Activated CD8-positive, alpha-beta memory T cell treated with anti-CD3 and anti-CD28 coated beads, Interleukin-2, amount 50 U/mL, for 4 hours (primary cell): ENCODE measurements at regions not wholly inside any gene's neighbourhood (a gene's known extent, or its start where the extent isn't known, plus 50 kb on each side); places are given as distances from the start of the nearest gene placed in this dataset.

Source experiments
- DNase-seq: peaks from one replicate; pipeline ENCODE4 v3.0.0-alpha.2; 2020

- no peak for DNase-seq
These were observed 57.1 kb upstream of the ATG10 start for GRCh38 chr5:81914696-81915095.

- DNase-seq: no peak
These were observed 58.9 kb upstream of the ATG10 start for GRCh38 chr5:81912933-81913332.

GRCh38 chr5:81909677-81910076 is 62.1 kb upstream of the ATG10 start:
- DNase-seq: no peak

GRCh38 chr5:81908771-81909170 is 63.1 kb upstream of the ATG10 start:
- DNase-seq: no peak

- no peak for DNase-seq
These were observed 63.8 kb upstream of the ATG10 start for GRCh38 chr5:81908044-81908443.

- DNase-seq: no peak
These were observed 64.7 kb upstream of the ATG10 start for GRCh38 chr5:81907012-81907635.

GRCh38 chr5:81906086-81906485 is 65.7 kb upstream of the ATG10 start:
- no peak for DNase-seq

GRCh38 chr5:81904861-81905260 is 67.0 kb upstream of the ATG10 start:
- DNase-seq: no peak

GRCh38 chr5:81904166-81904565 is 67.7 kb upstream of the ATG10 start:
- DNase-seq: no peak

- DNase-seq: no peak
These were observed 70.2 kb upstream of the ATG10 start for GRCh38 chr5:81901586-81901985.

GRCh38 chr5:81899123-81899522 is 72.7 kb upstream of the ATG10 start:
- no peak for DNase-seq

- DNase-seq: no peak
These were observed 73.4 kb upstream of the ATG10 start for GRCh38 chr5:81898403-81898802.

- DNase-seq: no peak
These were observed 75.1 kb upstream of the ATG10 start for GRCh38 chr5:81896764-81897163.

- no peak for DNase-seq
These were observed 76.5 kb upstream of the ATG10 start for GRCh38 chr5:81895307-81895706.

GRCh38 chr5:81893961-81894360 is 77.9 kb upstream of the ATG10 start:
- no peak for DNase-seq

GRCh38 chr5:81884871-81885270 is 87.0 kb upstream of the ATG10 start:
- no peak for DNase-seq

GRCh38 chr5:81883371-81883770 is 88.5 kb upstream of the ATG10 start:
- no peak for DNase-seq

- DNase-seq: no peak
These were observed 90.2 kb upstream of the ATG10 start for GRCh38 chr5:81881595-81881994.

GRCh38 chr5:81879936-81880335 is 91.9 kb upstream of the ATG10 start:
- no peak for DNase-seq

GRCh38 chr5:81878333-81878732 is 93.5 kb upstream of the ATG10 start:
- no peak for DNase-seq

GRCh38 chr5:81866994-81867393 is 104.8 kb upstream of the ATG10 start:
- no peak for DNase-seq

- DNase-seq: no peak
These were observed 109.9 kb upstream of the SSBP2 start for GRCh38 chr5:81860778-81861177.

GRCh38 chr5:81859624-81860023 is 108.7 kb upstream of the SSBP2 start:
- no peak for DNase-seq

- DNase-seq: no peak
These were observed 106.3 kb upstream of the SSBP2 start for GRCh38 chr5:81856948-81857928.
